ENCODE measurements at regions not wholly inside any gene's neighbourhood (a gene's known extent, or its start where the extent isn't known, plus 50 kb on each side); places are given as distances from the start of the nearest gene placed in this dataset.

DNA sequence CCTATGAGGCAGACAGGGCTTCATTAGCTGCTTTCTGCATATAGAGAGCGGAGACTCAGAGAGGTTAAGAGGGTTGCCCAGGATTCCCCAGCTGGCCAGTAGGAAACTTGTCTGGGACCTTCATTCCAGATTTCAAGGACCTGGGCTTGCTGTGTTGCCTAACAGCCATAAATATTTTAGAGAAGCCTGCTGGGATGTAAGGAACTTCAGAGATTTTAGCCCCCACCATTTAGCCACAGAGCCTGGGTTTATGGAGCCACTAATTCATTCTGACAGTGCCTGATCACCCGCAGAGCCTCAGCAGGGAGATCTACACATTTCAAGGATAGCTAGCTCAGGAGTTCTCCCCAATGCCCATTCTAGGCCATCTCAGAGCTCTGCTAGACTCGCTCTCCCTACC lies 56.6 kb upstream of the TRUB1 start:
- TF ChIP-seq, protein P1, sequence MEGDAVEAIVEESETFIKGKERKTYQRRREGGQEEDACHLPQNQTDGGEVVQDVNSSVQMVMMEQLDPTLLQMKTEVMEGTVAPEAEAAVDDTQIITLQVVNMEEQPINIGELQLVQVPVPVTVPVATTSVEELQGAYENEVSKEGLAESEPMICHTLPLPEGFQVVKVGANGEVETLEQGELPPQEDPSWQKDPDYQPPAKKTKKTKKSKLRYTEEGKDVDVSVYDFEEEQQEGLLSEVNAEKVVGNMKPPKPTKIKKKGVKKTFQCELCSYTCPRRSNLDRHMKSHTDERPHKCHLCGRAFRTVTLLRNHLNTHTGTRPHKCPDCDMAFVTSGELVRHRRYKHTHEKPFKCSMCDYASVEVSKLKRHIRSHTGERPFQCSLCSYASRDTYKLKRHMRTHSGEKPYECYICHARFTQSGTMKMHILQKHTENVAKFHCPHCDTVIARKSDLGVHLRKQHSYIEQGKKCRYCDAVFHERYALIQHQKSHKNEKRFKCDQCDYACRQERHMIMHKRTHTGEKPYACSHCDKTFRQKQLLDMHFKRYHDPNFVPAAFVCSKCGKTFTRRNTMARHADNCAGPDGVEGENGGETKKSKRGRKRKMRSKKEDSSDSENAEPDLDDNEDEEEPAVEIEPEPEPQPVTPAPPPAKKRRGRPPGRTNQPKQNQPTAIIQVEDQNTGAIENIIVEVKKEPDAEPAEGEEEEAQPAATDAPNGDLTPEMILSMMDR (IDR thresholded peaks at IDR 0.05), result no peak
- no peak for TF ChIP-seq POLR2A (IDR thresholded peaks at IDR 0.05)

Data from uterus (tissue), 2 donors.